Panc1 (cell line): ENCODE measurements at regions not wholly inside any gene's neighbourhood (a gene's known extent, or its start where the extent isn't known, plus 50 kb on each side); places are given as distances from the start of the nearest gene placed in this dataset.

Experiments used
- ATAC-seq: fragments of 200-7000 bp; cut with Tn5 transposase; 2 replicates; pipeline ENCODE4 v1.9.1; 2020; ENCODE audit warnings: mild to moderate bottlenecking, moderate library complexity
- BruUV-seq: library from RNA; stranded (reverse); fragments of 400-500 nt; replicated peaks from 2 replicates; lab custom pipeline; 2021; lab: Mats Ljungman, UMichigan
- CTCF ChIA-PET: fragments of 300-600 bp; sonication (Branson Sonifier 250); formaldehyde crosslinking; loops from one replicate; lab custom pipeline; 2022; ENCODE audit warnings: antibody characterized with exemption; lab: Charles Lee
- POLR2A ChIA-PET: fragments of 300-600 bp; sonication (Branson Sonifier 250); formaldehyde crosslinking; loops from one replicate; lab custom pipeline; 2022; ENCODE audit warnings: antibody characterized with exemption; lab: Charles Lee
- DNase-seq: peaks from one replicate; pipeline ENCODE4 v3.0.0-alpha.2; 2010; ENCODE audit warnings: low read depth, low spot score
- H3K27ac ChIP-seq: 2 replicates; pipeline ENCODE4 v1.5.1; 2011; ENCODE audit warnings: mild to moderate bottlenecking, low read length, inconsistent platforms
- H3K27me3 ChIP-seq: fragments of 200-500 bp; sonication (Bioruptor generic); 2 replicates; pipeline ENCODE4 v1.6.0; 2014; ENCODE audit warnings: low read length, inconsistent platforms; ENCODE audit not compliant: control insufficient read depth, insufficient read depth
- H3K36me3 ChIP-seq: fragments of 200-500 bp; sonication (Bioruptor generic); 2 replicates; pipeline ENCODE4 v1.5.1; 2014; ENCODE audit warnings: inconsistent platforms, mild to moderate bottlenecking, low read length, moderate library complexity; ENCODE audit not compliant: control insufficient read depth, insufficient read depth
- H3K4me1 ChIP-seq: 2 replicates; pipeline ENCODE4 v1.5.1; 2011; ENCODE audit warnings: inconsistent platforms, mild to moderate bottlenecking, low read length, moderate library complexity; ENCODE audit not compliant: control insufficient read depth, insufficient read depth
- H3K4me3 ChIP-seq, 2 experiments: 2 replicates each; pipeline ENCODE4 v1.5.1; 2011 to 2012; ENCODE audit warnings: low read depth in 2 of 2, low read length in 2 of 2, mild to moderate bottlenecking in 2 of 2, inconsistent platforms in 1 of 2, moderate library complexity in 1 of 2
- H3K9me3 ChIP-seq: fragments of 200-500 bp; sonication (Bioruptor generic); 2 replicates; pipeline ENCODE4 v1.5.1; 2014; ENCODE audit warnings: low read depth, mild to moderate bottlenecking, inconsistent platforms, low read length, moderate library complexity; ENCODE audit not compliant: control insufficient read depth, insufficient read depth
- POLR2AphosphoS5 ChIP-seq: IDR thresholded peaks from 2 replicates; pipeline ENCODE4 v1.6.1; 2012; ENCODE audit warnings: mild to moderate bottlenecking, low read depth, low read length, moderate library complexity
- TCF7L2 ChIP-seq: IDR thresholded peaks from 2 replicates; pipeline ENCODE4 v1.6.1; 2011; ENCODE audit warnings: mild to moderate bottlenecking, low read depth, low read length, inconsistent platforms
- in situ Hi-C: cut with HindIII; loops from 2 replicates; pipeline ENCODE4 v1.10.0; 2016; ENCODE audit warnings: low sequenced_read_pairs, low pct_unique_long_range_greater_than_20kb
- intact Hi-C: fragments of 100-400 bp; cut with micrococcal nuclease; formaldehyde crosslinking; loops from one replicate; pipeline ENCODE4 v1.10.0; 2022; ENCODE audit not compliant: unreplicated experiment
- TF ChIP-seq, protein P1 (sequence below), 2 experiments: IDR thresholded peaks; 2 replicates each; pipeline ENCODE4 v1.6.1; 2011 to 2012; ENCODE audit warnings: low read depth in 2 of 2, control low read depth in 1 of 2, low read length in 1 of 2, mild to moderate bottlenecking in 1 of 2, moderate library complexity in 1 of 2; ENCODE audit not compliant: insufficient read depth in 1 of 2

DNA sequence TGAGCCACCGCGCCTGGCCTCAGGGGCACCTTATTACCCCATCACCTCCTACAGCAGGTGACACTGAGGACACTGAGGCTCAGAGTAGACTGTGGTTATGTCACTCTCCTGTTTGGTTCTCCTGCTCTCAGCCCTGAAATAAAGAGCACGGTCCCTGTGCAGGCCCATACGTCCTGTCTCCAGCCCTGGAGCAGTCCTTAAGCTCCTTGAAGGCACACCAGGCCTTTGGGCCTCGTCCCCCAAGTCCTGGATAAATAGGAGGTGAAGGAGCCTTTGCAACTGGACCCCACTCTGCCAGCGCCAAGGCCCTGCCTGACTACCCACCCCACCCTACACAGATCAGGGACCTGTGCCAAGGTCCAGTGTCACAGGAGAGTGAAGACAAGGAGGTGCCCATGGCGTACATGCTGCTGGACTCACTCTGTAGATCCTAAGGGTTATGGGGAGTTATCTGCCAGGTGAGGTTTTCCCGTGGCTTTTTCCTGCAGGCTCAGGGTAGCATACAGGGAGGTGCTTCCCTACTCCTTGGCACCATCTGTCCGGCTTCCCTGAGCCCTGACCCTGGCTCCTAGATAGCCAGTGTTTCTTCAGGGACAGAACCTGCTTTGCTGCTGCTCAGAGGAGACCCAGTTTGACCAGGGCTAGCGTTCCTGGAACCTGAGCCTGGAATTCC lies 253.2 kb downstream of the SEC14L1 start:
- POLR2A ChIA-PET, result interaction anchor here (0.6 kb wide), 1 partner anchor 9 kb away, joined by 3 read pairs; no protein-coding TSS in a partner anchor
- no peaks in the 10 kb centered on the region for H3K36me3 ChIP-seq
- TF ChIP-seq, protein P1, sequence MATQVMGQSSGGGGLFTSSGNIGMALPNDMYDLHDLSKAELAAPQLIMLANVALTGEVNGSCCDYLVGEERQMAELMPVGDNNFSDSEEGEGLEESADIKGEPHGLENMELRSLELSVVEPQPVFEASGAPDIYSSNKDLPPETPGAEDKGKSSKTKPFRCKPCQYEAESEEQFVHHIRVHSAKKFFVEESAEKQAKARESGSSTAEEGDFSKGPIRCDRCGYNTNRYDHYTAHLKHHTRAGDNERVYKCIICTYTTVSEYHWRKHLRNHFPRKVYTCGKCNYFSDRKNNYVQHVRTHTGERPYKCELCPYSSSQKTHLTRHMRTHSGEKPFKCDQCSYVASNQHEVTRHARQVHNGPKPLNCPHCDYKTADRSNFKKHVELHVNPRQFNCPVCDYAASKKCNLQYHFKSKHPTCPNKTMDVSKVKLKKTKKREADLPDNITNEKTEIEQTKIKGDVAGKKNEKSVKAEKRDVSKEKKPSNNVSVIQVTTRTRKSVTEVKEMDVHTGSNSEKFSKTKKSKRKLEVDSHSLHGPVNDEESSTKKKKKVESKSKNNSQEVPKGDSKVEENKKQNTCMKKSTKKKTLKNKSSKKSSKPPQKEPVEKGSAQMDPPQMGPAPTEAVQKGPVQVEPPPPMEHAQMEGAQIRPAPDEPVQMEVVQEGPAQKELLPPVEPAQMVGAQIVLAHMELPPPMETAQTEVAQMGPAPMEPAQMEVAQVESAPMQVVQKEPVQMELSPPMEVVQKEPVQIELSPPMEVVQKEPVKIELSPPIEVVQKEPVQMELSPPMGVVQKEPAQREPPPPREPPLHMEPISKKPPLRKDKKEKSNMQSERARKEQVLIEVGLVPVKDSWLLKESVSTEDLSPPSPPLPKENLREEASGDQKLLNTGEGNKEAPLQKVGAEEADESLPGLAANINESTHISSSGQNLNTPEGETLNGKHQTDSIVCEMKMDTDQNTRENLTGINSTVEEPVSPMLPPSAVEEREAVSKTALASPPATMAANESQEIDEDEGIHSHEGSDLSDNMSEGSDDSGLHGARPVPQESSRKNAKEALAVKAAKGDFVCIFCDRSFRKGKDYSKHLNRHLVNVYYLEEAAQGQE (IDR thresholded peaks at IDR 0.05; ENCODE audit: insufficient read depth in 1 of 2, low read depth in 2 of 2, low read length in 1 of 2), result 0 out of 4 replicates have a peak, but pooled peaks of 1 of the 2 experiments have one; percentile 11
- TF ChIP-seq TCF7L2, result no peak
- H3K4me1 ChIP-seq, result peaks cover 72% of the 10 kb centered on the region
- intact Hi-C loops, result loop anchor here (10.0 kb wide), 1 partner anchor 59 kb away; no protein-coding TSS in a partner anchor
- no peak overlapping the region for H3K4me3 ChIP-seq
- in situ Hi-C loops, result no loop called here
- BruUV-seq, result no TSS peak
- no peaks in the 10 kb centered on the region for H3K9me3 ChIP-seq
- ATAC-seq (no peak), DNase-seq (no peak)
- CTCF ChIA-PET, result interaction anchor here (0.6 to 1.2 kb wide), 2 partner anchors 63 to 817 kb away, joined by 3 read pairs; no protein-coding TSS in a partner anchor
- no peaks in the 10 kb centered on the region for H3K27me3 ChIP-seq
- H3K27ac ChIP-seq, result peak overlapping the region; percentile 82

DNA sequence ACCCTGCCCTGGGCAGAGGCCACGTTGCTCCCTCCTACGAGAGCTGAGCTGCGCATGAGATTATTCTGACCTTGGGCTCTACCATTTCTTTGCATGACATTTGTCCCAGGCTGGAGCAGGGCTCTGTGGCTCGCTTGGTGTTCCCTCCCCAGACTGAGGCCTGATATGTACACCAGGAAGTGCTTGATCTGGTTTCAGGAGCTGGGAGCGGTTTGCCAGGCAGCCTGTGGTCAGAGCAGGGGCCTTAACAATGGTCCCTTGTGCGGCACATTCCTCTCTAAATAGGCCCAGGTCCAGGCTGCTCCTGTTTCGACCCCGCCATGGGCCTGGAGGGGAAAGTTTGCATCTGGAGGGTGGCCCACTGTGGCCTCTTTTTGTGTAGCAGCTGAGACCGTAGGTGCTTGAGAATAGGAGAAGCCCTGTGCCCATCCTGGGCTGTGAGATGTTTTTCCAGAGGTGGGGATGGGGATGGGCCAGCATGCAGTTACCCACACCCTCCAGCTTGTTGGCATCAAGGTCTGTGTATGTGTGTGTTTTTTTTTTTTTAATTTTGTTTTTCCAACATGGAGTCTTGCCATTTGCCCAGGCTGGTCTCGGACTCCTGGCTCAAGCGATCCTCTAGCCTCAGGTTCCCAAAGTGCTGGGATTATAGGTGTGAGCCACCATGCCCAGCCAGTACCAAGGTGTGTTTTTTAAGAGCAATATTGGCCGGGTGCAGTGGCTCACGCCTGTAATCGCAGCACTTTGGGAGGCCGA lies 253.9 kb downstream of the SEC14L1 start:
- in situ Hi-C loops, result no loop called here
- peak overlapping the region; percentile 82 for H3K27ac ChIP-seq
- ATAC-seq, result peak; percentile 7; the same call in 1 of the 2 replicates

More for the DNA sequence above, 253.9 kb downstream of the SEC14L1 start:
- Histone ChIP-seq H3K4me3 (no peak overlapping the region), H3K4me1 (peaks cover 71% of the 10 kb centered on the region), H3K9me3 (no peaks in the 10 kb centered on the region), H3K27me3 (no peaks in the 10 kb centered on the region), H3K36me3 (no peaks in the 10 kb centered on the region)
- CTCF ChIA-PET, result interaction anchor here (0.6 kb wide), 1 partner anchor 134 kb away, joined by 3 read pairs; no protein-coding TSS in a partner anchor
- peak; percentile 15; the same call in 1 of the 2 replicates for TF ChIP-seq POLR2AphosphoS5
- TF ChIP-seq, protein P1 (IDR thresholded peaks at IDR 0.05; ENCODE audit: insufficient read depth in 1 of 2, low read depth in 2 of 2, low read length in 1 of 2), result no peak
- POLR2A ChIA-PET, result interaction anchor here (0.6 kb wide), 3 partner anchors 10 to 197 kb away, joined by 3 to 7 read pairs (median 6); no protein-coding TSS in a partner anchor
- DNase-seq, result no peak
- intact Hi-C loops, result loop anchor here (10.0 kb wide), 1 partner anchor 60 kb away; no protein-coding TSS in a partner anchor
- BruUV-seq, result no TSS peak
